B cell (primary cell): ENCODE measurements at regions not wholly inside any gene's neighbourhood (a gene's known extent, or its start where the extent isn't known, plus 50 kb on each side); places are given as distances from the start of the nearest gene placed in this dataset.

ENCODE experiments used
- ATAC-seq: fragments of 200-7000 bp; cut with Tn5 transposase; one replicate; pipeline ENCODE4 v1.10.0; 2021; ENCODE audit warnings: low read depth, mild to moderate bottlenecking, moderate number of reproducible peaks, moderate library complexity
- CTCF ChIA-PET: fragments of 350-600 bp; sonication (Branson Sonifier 250); formaldehyde crosslinking; loops from one replicate; lab custom pipeline; 2021; ENCODE audit warnings: antibody characterized with exemption, inconsistent platforms; lab: Charles Lee
- POLR2A ChIA-PET: fragments of 350-600 bp; sonication (Branson Sonifier 250); formaldehyde crosslinking; loops from one replicate; lab custom pipeline; 2021; ENCODE audit warnings: antibody characterized with exemption; lab: Charles Lee
- DNase-seq: peaks from one replicate; pipeline ENCODE4 v3.0.0; 2013
- H2AFZ ChIP-seq: 2 replicates; pipeline ENCODE4 v1.6.1; 2012; ENCODE audit warnings: mild to moderate bottlenecking, low read depth, low read length; ENCODE audit not compliant: insufficient read depth, poor library complexity, severe bottlenecking
- H3K27ac ChIP-seq, 2 donors: 1 replicate in 1 of 2; 2 replicates in 1 of 2; pipeline ENCODE4 v1.5.1; 2012 to 2013; ENCODE audit warnings: low read length in 2 of 2, mild to moderate bottlenecking in 2 of 2, moderate library complexity in 1 of 2
- H3K27me3 ChIP-seq, 4 experiments: fragments of 200-600 bp in 1 of 4; sonication (generic) in 1 of 4; replicated peaks in 1 of 4; 1 replicate in 2 of 4; 2 replicates in 2 of 4; pipeline versions ENCODE4 v1.6.1 to v1.7.0; 2013 to 2016; ENCODE audit warnings: low read length in 3 of 4, mild to moderate bottlenecking in 2 of 4, mixed read lengths in 1 of 4, moderate library complexity in 1 of 4; ENCODE audit not compliant: insufficient read depth in 4 of 4, control insufficient read depth in 3 of 4; ENCODE audit errors: control extremely low read depth in 1 of 4
- H3K36me3 ChIP-seq, 2 experiments: replicated peaks in 1 of 2; 1 replicate in 1 of 2; 2 replicates in 1 of 2; pipeline versions ENCODE4 v1.6.1 to v1.7.1; 2013; ENCODE audit warnings: low read length in 1 of 2; ENCODE audit not compliant: insufficient read depth in 2 of 2, control insufficient read depth in 1 of 2; ENCODE audit errors: control extremely low read depth in 1 of 2, extremely low read depth in 1 of 2
- H3K4me1 ChIP-seq, 2 donors: fragments of 200-600 bp in 1 of 2; sonication (generic) in 1 of 2; 1 replicate in 1 of 2; 2 replicates in 1 of 2; pipeline versions ENCODE4 v1.5.1 to v1.6.1; 2013 to 2017; ENCODE audit warnings: low read length in 2 of 2; ENCODE audit not compliant: control insufficient read depth in 2 of 2, insufficient read depth in 2 of 2
- H3K4me2 ChIP-seq: replicated peaks from 2 replicates; pipeline ENCODE3; 2012; ENCODE audit warnings: mild to moderate bottlenecking, low read depth, low read length; ENCODE audit not compliant: poor library complexity, severe bottlenecking
- H3K4me3 ChIP-seq, 5 experiments: fragments of 200-600 bp in 1 of 5; sonication (generic) in 1 of 5; 1 replicate in 3 of 5; 2 replicates in 2 of 5; pipeline versions ENCODE4 v1.5.1 to v1.7.0; 2011 to 2016; ENCODE audit warnings: low read length in 4 of 5, mild to moderate bottlenecking in 4 of 5, low read depth in 2 of 5, control low read depth in 1 of 5, moderate library complexity in 1 of 5; ENCODE audit not compliant: insufficient read depth in 1 of 5; ENCODE audit errors: control extremely low read depth in 1 of 5, extremely low read depth in 1 of 5
- H3K79me2 ChIP-seq: fragments of 200-600 bp; sonication (generic); one replicate; pipeline ENCODE4 v1.6.0; 2016; ENCODE audit warnings: low read length; ENCODE audit not compliant: control insufficient read depth, insufficient read depth
- H3K9ac ChIP-seq: fragments of 200-600 bp; sonication (generic); 2 replicates; pipeline ENCODE4 v1.6.1; 2017; ENCODE audit warnings: mild to moderate bottlenecking, low read length, moderate library complexity
- H3K9me3 ChIP-seq, 3 donors: one replicate each; pipeline versions ENCODE4 v1.6.1 to v1.7.1; 2013; ENCODE audit warnings: low read length in 2 of 3; ENCODE audit not compliant: control insufficient read depth in 2 of 3, insufficient read depth in 1 of 3; ENCODE audit errors: control extremely low read depth in 1 of 3
- H4K20me1 ChIP-seq: 2 replicates; pipeline ENCODE4 v1.6.0; 2012; ENCODE audit warnings: mild to moderate bottlenecking, low read length; ENCODE audit not compliant: insufficient read depth, control insufficient read depth, poor library complexity, severe bottlenecking
- H3K27ac Mint-ChIP-seq: one replicate; pipeline ENCODE4 v1.8.0; 2021; ENCODE audit warnings: mixed read lengths
- H3K27me3 Mint-ChIP-seq: one replicate; pipeline ENCODE4 v1.8.0; 2021; ENCODE audit warnings: mixed read lengths
- H3K4me1 Mint-ChIP-seq: one replicate; pipeline ENCODE4 v1.8.0; 2021; ENCODE audit warnings: mixed read lengths
- H3K4me3 Mint-ChIP-seq: one replicate; pipeline ENCODE4 v1.8.0; 2021; ENCODE audit warnings: mixed read lengths
- H3K9me3 Mint-ChIP-seq: one replicate; pipeline ENCODE4 v1.8.0; 2022; ENCODE audit warnings: mixed read lengths; ENCODE audit not compliant: insufficient read depth
- CTCF ChIP-seq: fragments of 200-600 bp; IDR thresholded peaks from one replicate; pipeline ENCODE4 v1.8.0; 2022; ENCODE audit warnings: antibody characterized with exemption, mild to moderate bottlenecking
- EZH2 ChIP-seq: IDR thresholded peaks from 2 replicates; pipeline ENCODE4 v1.6.1; 2012; ENCODE audit warnings: borderline replicate concordance, low read depth, mild to moderate bottlenecking, moderate library complexity, low read length; ENCODE audit not compliant: insufficient read depth, poor library complexity, severe bottlenecking
- WGBS: methylation state at CpG from one replicate; pipeline ENCODE4 v1.1.5; 2013; ENCODE audit warnings: missing lambda C conversion rate; ENCODE audit not compliant: insufficient coverage; 5-methylcytosine and 5-hydroxymethylcytosine counted together
- intact Hi-C: fragments of 100-400 bp; cut with micrococcal nuclease; formaldehyde crosslinking; loops from one replicate; pipeline ENCODE4 v1.10.0; 2022

GRCh38 chrX:115364670-115365069, 75.2 kb downstream of the LUZP4 start:
- Histone ChIP-seq H3K4me3 (no peak overlapping the region), H3K9me3 (no peaks in the 10 kb centered on the region), H3K79me2 (no peaks in the 10 kb centered on the region), H3K4me2 (no peak overlapping the region), H3K27ac (no peak overlapping the region), H3K4me1 (no peaks in the 10 kb centered on the region), H3K36me3 (no peaks in the 10 kb centered on the region), H3K9ac (no peak overlapping the region), H2AFZ (no peak overlapping the region), H3K27me3 (no peaks in the 10 kb centered on the region), H4K20me1 (no peaks in the 10 kb centered on the region)
- intact Hi-C loops = no loop called here
- POLR2A ChIA-PET = no interaction called here
- Mint-ChIP-seq H3K27ac (no peak overlapping the region), H3K4me3 (no peak overlapping the region), H3K4me1 (no peaks in the 10 kb centered on the region), H3K9me3 (no peaks in the 10 kb centered on the region), H3K27me3 (no peaks in the 10 kb centered on the region)
- no peak for DNase-seq
- CTCF ChIA-PET = no interaction called here
- TF ChIP-seq CTCF = no peak
- no peak for TF ChIP-seq EZH2
- ATAC-seq = no peak

DNA sequence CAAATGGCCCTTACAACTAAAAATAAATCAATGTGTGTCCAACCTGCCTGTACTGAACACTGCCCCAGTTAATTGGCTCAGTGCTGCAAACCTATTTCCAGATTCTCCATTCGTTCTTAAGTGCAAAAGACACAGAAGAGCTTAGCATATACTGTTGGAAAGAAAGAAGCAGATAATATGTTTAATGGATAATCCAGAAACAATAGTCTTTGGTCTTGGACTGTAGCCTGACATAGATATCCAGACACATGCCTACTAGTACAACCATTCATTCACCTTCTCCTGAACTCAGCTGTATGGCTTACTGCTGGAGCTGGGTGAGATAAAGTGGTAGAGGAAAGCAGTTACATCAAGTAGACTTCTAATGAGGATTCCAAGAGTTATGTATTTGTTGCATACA, 77.0 kb downstream of the LUZP4 start:
- no peaks in the 10 kb centered on the region for H3K27me3 ChIP-seq
- POLR2A ChIA-PET = no interaction called here
- H3K27me3 Mint-ChIP-seq = no peaks in the 10 kb centered on the region
- DNase-seq (no peak), ATAC-seq (no peak)
- CTCF ChIA-PET = no interaction called here
- intact Hi-C loops = no loop called here
- TF ChIP-seq CTCF (no peak), EZH2 (no peak)
- no peaks in the 10 kb centered on the region for H3K4me1 ChIP-seq
- no peak overlapping the region for H3K27ac Mint-ChIP-seq
- no peak overlapping the region for H2AFZ ChIP-seq
- no peak overlapping the region for H3K4me3 ChIP-seq
- H3K27ac ChIP-seq = no peak overlapping the region
- H3K9me3 ChIP-seq = no peaks in the 10 kb centered on the region
- no peaks in the 10 kb centered on the region for H3K36me3 ChIP-seq
- no peak overlapping the region for H3K9ac ChIP-seq
- H3K9me3 Mint-ChIP-seq = no peaks in the 10 kb centered on the region
- no peak overlapping the region for H3K4me2 ChIP-seq
- no peaks in the 10 kb centered on the region for H3K4me1 Mint-ChIP-seq
- H3K79me2 ChIP-seq = no peaks in the 10 kb centered on the region
- H3K4me3 Mint-ChIP-seq = no peak overlapping the region
- no peaks in the 10 kb centered on the region for H4K20me1 ChIP-seq
- no CpG with 5 or more reads among the region's 1 CpG for WGBS
